ENCODE measurements at regions not wholly inside any gene's neighbourhood (a gene's known extent, or its start where the extent isn't known, plus 50 kb on each side); places are given as distances from the start of the nearest gene placed in this dataset.

DNA sequence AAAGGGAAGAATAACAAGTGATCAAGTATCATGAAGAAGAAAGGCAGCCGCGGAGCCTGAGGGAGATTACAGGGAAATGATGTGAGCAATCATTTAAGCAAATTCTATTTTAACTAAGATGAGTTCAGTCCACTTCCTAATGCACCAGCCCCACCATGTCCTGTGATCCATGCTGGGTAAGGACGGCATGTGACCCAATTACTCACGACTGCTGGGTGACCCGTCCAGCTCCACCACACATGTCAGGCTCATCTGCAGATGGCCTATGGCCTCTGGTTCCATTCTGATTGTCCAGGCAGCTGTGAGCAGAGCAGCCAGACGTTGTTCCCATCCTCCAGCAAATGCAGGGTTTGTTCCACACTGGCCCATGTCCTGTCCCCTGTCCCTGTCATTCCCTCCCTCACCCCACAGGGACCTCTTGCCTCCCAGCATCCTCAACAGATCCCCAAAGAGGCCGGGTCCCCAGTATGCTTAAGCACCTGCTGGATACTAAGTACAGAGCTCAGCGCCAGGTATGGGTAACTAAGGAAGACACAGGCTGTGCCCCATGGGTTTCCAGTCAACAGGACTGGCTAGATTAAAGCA lies 87.9 kb downstream of the MATN1 start:
- no peak for DNase-seq
- Histone ChIP-seq H3K36me3 (no peaks in the 10 kb centered on the region), H3K4me3 (ENCODE audit: low read depth, low read length) (no peak overlapping the region), H3K27ac (no peak overlapping the region), H3K9me3 (ENCODE audit: severe bottlenecking) (no peaks in the 10 kb centered on the region), H3K27me3 (ENCODE audit: insufficient read depth, low read depth, severe bottlenecking) (no peaks in the 10 kb centered on the region)
- no peak for TF ChIP-seq CTCF (IDR thresholded peaks at IDR 0.05; ENCODE audit: low read depth, low read length)

GRCh38 chr1:30634507-30634906 lies 88.9 kb downstream of the MATN1 start:
- H3K27ac ChIP-seq: no peak overlapping the region
- TF ChIP-seq CTCF (IDR thresholded peaks at IDR 0.05; ENCODE audit: low read depth, low read length): no peak
- H3K4me3 ChIP-seq (ENCODE audit: low read depth, low read length): no peak overlapping the region
- H3K36me3 ChIP-seq: no peaks in the 10 kb centered on the region
- DNase-seq: no peak
- H3K9me3 ChIP-seq (ENCODE audit: severe bottlenecking): no peaks in the 10 kb centered on the region
- no peaks in the 10 kb centered on the region for H3K27me3 ChIP-seq (ENCODE audit: insufficient read depth, low read depth, severe bottlenecking)

DNA sequence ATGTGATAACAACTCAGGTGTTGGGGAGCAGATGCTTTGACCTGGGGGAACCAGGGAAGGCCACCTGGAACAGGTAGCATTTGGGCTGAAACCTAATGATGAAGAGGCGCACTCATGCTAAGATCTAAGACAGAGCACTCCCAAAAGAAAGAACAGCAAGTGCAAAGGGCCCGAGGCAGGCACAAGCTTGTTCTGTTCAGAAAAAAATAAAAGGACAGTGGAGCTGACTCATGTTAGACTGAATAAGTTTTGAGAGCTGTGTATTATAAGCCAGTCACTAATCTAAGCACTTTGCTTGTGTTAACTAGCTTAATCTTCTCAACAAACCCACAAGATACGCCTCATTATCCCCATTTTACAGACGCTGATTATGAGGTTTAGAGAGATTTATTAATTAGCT lies 90.1 kb downstream of the MATN1 start:
- Histone ChIP-seq H3K9me3 (ENCODE audit: severe bottlenecking) (no peaks in the 10 kb centered on the region), H3K4me3 (ENCODE audit: low read depth, low read length) (no peak overlapping the region), H3K36me3 (no peaks in the 10 kb centered on the region), H3K27ac (no peak overlapping the region), H3K27me3 (ENCODE audit: insufficient read depth, low read depth, severe bottlenecking) (peaks cover 2% of the 10 kb centered on the region)
- DNase-seq: no peak
- TF ChIP-seq CTCF (IDR thresholded peaks at IDR 0.05; ENCODE audit: low read depth, low read length): no peak

- Histone ChIP-seq H3K36me3 (no peaks in the 10 kb centered on the region), H3K9me3 (ENCODE audit: severe bottlenecking) (no peaks in the 10 kb centered on the region), H3K27me3 (ENCODE audit: insufficient read depth, low read depth, severe bottlenecking) (peaks cover 2% of the 10 kb centered on the region), H3K4me3 (ENCODE audit: low read depth, low read length) (no peak overlapping the region), H3K27ac (no peak overlapping the region)
- no peak for TF ChIP-seq CTCF (IDR thresholded peaks at IDR 0.05; ENCODE audit: low read depth, low read length)
- DNase-seq: no peak
Measured at GRCh38 chr1:30632481-30632880, 90.9 kb downstream of the MATN1 start.

- no peak for TF ChIP-seq CTCF (IDR thresholded peaks at IDR 0.05; ENCODE audit: low read depth, low read length)
- Histone ChIP-seq H3K27me3 (ENCODE audit: insufficient read depth, low read depth, severe bottlenecking) (peaks cover 2% of the 10 kb centered on the region), H3K27ac (no peak overlapping the region), H3K4me3 (ENCODE audit: low read depth, low read length) (no peak overlapping the region), H3K9me3 (ENCODE audit: severe bottlenecking) (peaks cover 5% of the 10 kb centered on the region), H3K36me3 (no peaks in the 10 kb centered on the region)
- DNase-seq: no peak
Measured at GRCh38 chr1:30631700-30632099, 91.7 kb downstream of the MATN1 start.

DNA sequence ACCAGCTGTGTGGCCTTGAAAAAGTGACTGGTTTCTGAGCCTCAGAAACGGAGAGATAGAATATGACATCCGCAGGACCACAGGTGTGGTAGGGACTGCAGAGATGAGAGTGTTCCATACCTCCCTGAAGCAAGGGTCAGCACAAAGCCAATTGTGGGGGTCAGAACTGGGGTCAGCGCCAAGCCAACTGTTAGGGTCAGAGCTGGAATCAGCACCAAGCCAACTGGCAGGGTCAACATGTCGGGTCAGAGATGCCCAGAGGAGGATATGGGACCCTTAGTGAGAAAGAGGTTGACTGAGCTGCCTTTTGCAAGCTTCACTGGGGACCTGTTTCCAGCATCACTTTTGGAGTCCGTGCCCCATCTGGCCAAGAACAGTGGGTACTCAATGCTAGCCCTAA lies 93.9 kb downstream of the MATN1 start:
- H3K27me3 ChIP-seq (ENCODE audit: insufficient read depth, low read depth, severe bottlenecking): peaks cover 2% of the 10 kb centered on the region
- no peaks in the 10 kb centered on the region for H3K36me3 ChIP-seq
- no peak overlapping the region for H3K4me3 ChIP-seq (ENCODE audit: low read depth, low read length)
- no peak for TF ChIP-seq CTCF (IDR thresholded peaks at IDR 0.05; ENCODE audit: low read depth, low read length)
- no peak for DNase-seq
- H3K27ac ChIP-seq: no peak overlapping the region
- H3K9me3 ChIP-seq (ENCODE audit: severe bottlenecking): peaks cover 5% of the 10 kb centered on the region
